Thyroid gland (tissue), 4 donors: ENCODE measurements at regions not wholly inside any gene's neighbourhood (a gene's known extent, or its start where the extent isn't known, plus 50 kb on each side); places are given as distances from the start of the nearest gene placed in this dataset.

Experiments
- DNase-seq, 2 donors: peaks; one replicate each; pipeline ENCODE4 v3.0.0-alpha.2; 2019
- H3K27ac ChIP-seq, 3 donors: fragments of 200-600 bp; sonication (generic); 1 replicate in 2 of 3; 2 replicates in 1 of 3; pipeline ENCODE4 v1.5.1; 2016 to 2019; ENCODE audit warnings: mild to moderate bottlenecking in 1 of 3, moderate library complexity in 1 of 3
- H3K27me3 ChIP-seq: fragments of 200-600 bp; sonication (generic); one replicate; pipeline ENCODE4 v1.5.1; 2019
- H3K36me3 ChIP-seq, 2 donors: fragments of 200-600 bp; sonication (generic); one replicate each; pipeline ENCODE4 v1.5.1; 2016 to 2019
- H3K4me1 ChIP-seq, 2 donors: fragments of 200-600 bp; sonication (generic); one replicate each; pipeline ENCODE4 v1.5.1; 2017 to 2019
- H3K4me3 ChIP-seq, 3 donors: fragments of 200-600 bp; sonication (generic); replicated peaks in 1 of 3; 1 replicate in 2 of 3; 2 replicates in 1 of 3; pipeline ENCODE4 v1.5.1; 2016; ENCODE audit warnings: mild to moderate bottlenecking in 1 of 3
- H3K9me3 ChIP-seq: fragments of 200-600 bp; sonication (generic); one replicate; pipeline ENCODE4 v1.5.1; 2017
- POLR2A ChIP-seq, 2 donors: fragments of 450-650 bp; IDR thresholded peaks; one replicate each; pipeline ENCODE4 v1.6.1; 2017; ENCODE audit warnings: antibody characterized with exemption in 2 of 2, mild to moderate bottlenecking in 2 of 2, moderate library complexity in 1 of 2
- WGBS, 2 donors: methylation state at CpG; one replicate each; pipeline ENCODE4 v1.1.5; 2017; 5-methylcytosine and 5-hydroxymethylcytosine counted together
- intact Hi-C: fragments of 100-400 bp; cut with DNase I; formaldehyde crosslinking; loops from one replicate; pipeline ENCODE4 v1.15.1; 2023
- TF ChIP-seq, protein P1 (sequence below), 6 experiments: fragments of 200-600 bp in 3 of 6; fragments of 450-650 bp in 3 of 6; sonication (generic) in 3 of 6; IDR thresholded peaks; one replicate each; pipeline ENCODE4 v1.5.1; 2016 to 2019; ENCODE audit warnings: antibody characterized with exemption in 6 of 6, mild to moderate bottlenecking in 2 of 6, inconsistent platforms in 1 of 6, moderate library complexity in 1 of 6

DNA sequence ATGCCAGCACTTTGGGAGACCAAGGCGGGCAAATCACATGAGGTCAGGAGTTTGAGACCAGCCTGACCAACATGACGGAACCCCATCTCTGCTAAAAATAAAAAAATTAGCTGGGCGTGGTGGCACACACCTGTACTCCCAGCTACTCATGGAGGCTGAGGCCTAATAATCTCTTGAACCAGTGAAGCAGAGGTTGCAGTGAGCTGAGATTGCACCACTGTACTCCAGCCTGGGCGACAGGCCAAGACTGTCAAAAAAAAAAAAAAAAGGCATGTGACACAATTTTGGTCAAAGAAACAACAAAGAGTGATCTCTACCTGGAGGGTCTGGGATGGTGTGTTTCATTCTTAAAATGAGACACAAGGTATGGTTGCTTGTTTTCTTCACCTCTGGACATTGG lies 188.2 kb upstream of the HS3ST1 start:
- Histone ChIP-seq H3K27me3 (no peaks in the 10 kb centered on the region), H3K4me3 (no peak overlapping the region), H3K27ac (no peak overlapping the region), H3K9me3 (no peaks in the 10 kb centered on the region), H3K36me3 (no peaks in the 10 kb centered on the region), H3K4me1 (no peaks in the 10 kb centered on the region)
- 83 to 84% methylated on average over 4 of the region's 4 CpGs for WGBS, 2 donors
- no peak for DNase-seq
- TF ChIP-seq, protein P1, sequence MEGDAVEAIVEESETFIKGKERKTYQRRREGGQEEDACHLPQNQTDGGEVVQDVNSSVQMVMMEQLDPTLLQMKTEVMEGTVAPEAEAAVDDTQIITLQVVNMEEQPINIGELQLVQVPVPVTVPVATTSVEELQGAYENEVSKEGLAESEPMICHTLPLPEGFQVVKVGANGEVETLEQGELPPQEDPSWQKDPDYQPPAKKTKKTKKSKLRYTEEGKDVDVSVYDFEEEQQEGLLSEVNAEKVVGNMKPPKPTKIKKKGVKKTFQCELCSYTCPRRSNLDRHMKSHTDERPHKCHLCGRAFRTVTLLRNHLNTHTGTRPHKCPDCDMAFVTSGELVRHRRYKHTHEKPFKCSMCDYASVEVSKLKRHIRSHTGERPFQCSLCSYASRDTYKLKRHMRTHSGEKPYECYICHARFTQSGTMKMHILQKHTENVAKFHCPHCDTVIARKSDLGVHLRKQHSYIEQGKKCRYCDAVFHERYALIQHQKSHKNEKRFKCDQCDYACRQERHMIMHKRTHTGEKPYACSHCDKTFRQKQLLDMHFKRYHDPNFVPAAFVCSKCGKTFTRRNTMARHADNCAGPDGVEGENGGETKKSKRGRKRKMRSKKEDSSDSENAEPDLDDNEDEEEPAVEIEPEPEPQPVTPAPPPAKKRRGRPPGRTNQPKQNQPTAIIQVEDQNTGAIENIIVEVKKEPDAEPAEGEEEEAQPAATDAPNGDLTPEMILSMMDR (IDR thresholded peaks at IDR 0.05), result no peak
- TF ChIP-seq POLR2A (IDR thresholded peaks at IDR 0.05), result no peak
- intact Hi-C loops, result no loop called here

DNA sequence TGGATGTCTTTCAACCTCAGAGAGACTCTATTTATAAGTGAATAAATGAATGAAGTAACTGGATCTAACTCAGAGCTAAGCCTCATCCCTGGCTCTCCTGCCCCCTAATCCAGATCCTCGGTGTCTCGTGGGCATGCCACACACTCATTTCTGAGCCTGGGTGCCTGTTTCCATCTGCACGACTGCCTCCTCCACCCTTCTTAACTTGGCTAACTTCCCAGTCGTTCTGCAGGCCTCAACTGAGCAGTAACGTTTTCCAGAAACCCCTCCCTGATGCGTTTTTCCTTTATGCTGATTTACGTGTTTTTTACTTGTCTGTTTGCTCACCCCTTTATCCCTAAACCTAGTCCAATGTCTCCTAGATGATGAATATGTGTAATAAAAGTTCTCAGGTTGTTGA lies 186.9 kb upstream of the HS3ST1 start:
- no peaks in the 10 kb centered on the region for H3K36me3 ChIP-seq
- no peaks in the 10 kb centered on the region for H3K27me3 ChIP-seq
- no peak for TF ChIP-seq POLR2A (IDR thresholded peaks at IDR 0.05)
- TF ChIP-seq, protein P1 (IDR thresholded peaks at IDR 0.05), result no peak
- no peak overlapping the region for H3K27ac ChIP-seq
- no peak for DNase-seq
- no peaks in the 10 kb centered on the region for H3K4me1 ChIP-seq
- no peak overlapping the region for H3K4me3 ChIP-seq
- intact Hi-C loops, result no loop called here
- WGBS, 2 donors, result 49 to 68% methylated on average over 7 of the region's 7 CpGs
- no peaks in the 10 kb centered on the region for H3K9me3 ChIP-seq

DNA sequence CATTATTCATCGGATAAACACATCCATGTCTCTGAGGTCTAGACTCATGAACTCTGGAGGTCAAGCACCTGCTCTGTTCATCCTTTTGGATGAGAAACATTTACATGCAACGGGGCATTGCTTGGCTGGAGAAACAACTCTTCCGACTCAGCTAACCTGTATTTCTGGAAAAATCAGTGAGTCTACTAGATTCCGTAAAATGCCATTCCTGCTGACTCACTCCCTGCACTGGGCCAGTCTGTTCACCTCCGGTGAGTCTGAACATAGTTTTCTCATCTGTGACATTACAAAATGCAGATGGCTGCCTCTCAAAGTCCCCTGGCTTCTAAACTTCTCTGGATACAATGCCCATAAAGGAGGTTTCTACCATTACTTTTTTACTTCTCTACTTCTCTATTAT lies 185.7 kb upstream of the HS3ST1 start:
- H3K4me1 ChIP-seq, result no peaks in the 10 kb centered on the region
- no peak overlapping the region for H3K27ac ChIP-seq
- H3K4me3 ChIP-seq, result no peak overlapping the region
- DNase-seq, result no peak
- H3K36me3 ChIP-seq, result no peaks in the 10 kb centered on the region
- intact Hi-C loops, result no loop called here
- H3K27me3 ChIP-seq, result no peaks in the 10 kb centered on the region
- WGBS, 2 donors, result 74 to 75% methylated on average over 5 of the region's 5 CpGs
- no peak for TF ChIP-seq POLR2A (IDR thresholded peaks at IDR 0.05)
- TF ChIP-seq, protein P1 (IDR thresholded peaks at IDR 0.05), result no peak
- H3K9me3 ChIP-seq, result no peaks in the 10 kb centered on the region

DNA sequence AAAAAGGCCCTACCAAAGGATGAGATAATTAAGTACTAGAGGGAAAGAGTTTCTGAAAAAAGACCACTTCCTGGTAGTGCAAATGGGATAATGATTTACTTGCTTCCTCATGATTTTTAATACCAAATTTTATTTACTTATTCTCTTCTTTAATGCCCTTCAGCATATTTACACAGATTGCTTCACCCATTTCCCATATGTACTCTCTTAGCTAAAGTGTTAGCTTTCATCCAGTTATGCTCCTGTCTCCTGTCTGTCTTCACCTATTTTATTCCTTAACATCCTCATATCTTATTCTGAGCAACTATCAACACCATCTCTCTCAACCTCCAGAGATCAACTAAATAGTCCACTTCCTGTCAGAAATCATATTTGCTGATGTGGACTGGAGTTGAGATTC lies 183.2 kb upstream of the HS3ST1 start:
- Histone ChIP-seq H3K27ac (no peak overlapping the region), H3K27me3 (no peaks in the 10 kb centered on the region), H3K4me3 (no peak overlapping the region), H3K9me3 (no peaks in the 10 kb centered on the region), H3K4me1 (no peaks in the 10 kb centered on the region), H3K36me3 (no peaks in the 10 kb centered on the region)
- TF ChIP-seq, protein P1 (IDR thresholded peaks at IDR 0.05), result no peak
- intact Hi-C loops, result no loop called here
- DNase-seq, result no peak

DNA sequence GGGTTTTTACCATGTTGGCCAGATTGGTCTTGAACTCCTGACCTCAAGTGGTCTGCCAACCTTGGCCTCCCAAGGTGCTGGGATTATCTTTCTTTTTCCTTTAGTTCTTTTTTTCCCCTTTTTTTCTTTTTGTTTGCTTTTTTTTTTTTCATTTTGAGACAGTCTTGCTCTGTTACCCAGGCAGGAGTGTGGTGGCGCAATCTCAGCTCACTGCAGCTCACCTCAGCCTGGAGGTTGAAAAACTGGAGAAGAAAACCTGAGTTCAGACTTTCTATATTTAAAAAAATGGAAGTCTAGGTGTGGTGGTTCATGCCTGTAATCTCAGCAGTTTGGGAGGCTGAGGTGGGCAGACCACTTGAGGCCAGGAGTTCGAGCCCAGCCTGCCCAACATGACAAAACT lies 181.1 kb upstream of the HS3ST1 start:
- intact Hi-C loops, result loop anchor here (10.0 kb wide), 1 partner anchor 455 kb away; no protein-coding TSS in a partner anchor
- H3K27ac ChIP-seq, result no peak overlapping the region
- no peaks in the 10 kb centered on the region for H3K4me1 ChIP-seq
- 86 to 97% methylated on average over 2 of the region's 2 CpGs for WGBS, 2 donors
- H3K27me3 ChIP-seq, result no peaks in the 10 kb centered on the region
- H3K9me3 ChIP-seq, result no peaks in the 10 kb centered on the region
- TF ChIP-seq, protein P1 (IDR thresholded peaks at IDR 0.05), result no peak
- no peak for TF ChIP-seq POLR2A (IDR thresholded peaks at IDR 0.05)
- H3K4me3 ChIP-seq, result no peak overlapping the region
- no peak for DNase-seq
- H3K36me3 ChIP-seq, result no peaks in the 10 kb centered on the region
